Mesendoderm (in vitro differentiated cells): ENCODE measurements at regions not wholly inside any gene's neighbourhood (a gene's known extent, or its start where the extent isn't known, plus 50 kb on each side); places are given as distances from the start of the nearest gene placed in this dataset.
"Not testable (repeated sequence)": the region's sequence is repeated elsewhere in the genome, so short reads cannot be mapped to it uniquely, and the experiment has no call there.

ENCODE experiments used
- DNase-seq: peaks from one replicate; pipeline ENCODE4 v3.0.0; 2013
- H2AK5ac ChIP-seq: 2 replicates; pipeline ENCODE4 v1.6.1; 2013; ENCODE audit warnings: low read length, inconsistent platforms
- H2BK120ac ChIP-seq: 2 replicates; pipeline ENCODE4 v1.6.1; 2013; ENCODE audit warnings: low read depth, mild to moderate bottlenecking, low read length, moderate library complexity, mixed read lengths
- H2BK15ac ChIP-seq: replicated peaks from 2 replicates; pipeline ENCODE4 v1.6.1; 2013; ENCODE audit warnings: low read depth, mild to moderate bottlenecking, moderate library complexity
- H2BK5ac ChIP-seq: 2 replicates; pipeline ENCODE4 v1.6.1; 2013; ENCODE audit warnings: low read length, inconsistent platforms
- H3K18ac ChIP-seq: 2 replicates; pipeline ENCODE4 v1.6.1; 2013; ENCODE audit warnings: mild to moderate bottlenecking, low read length, mixed read lengths
- H3K23ac ChIP-seq: one replicate; pipeline ENCODE4 v1.6.1; 2013; ENCODE audit warnings: low read length
- H3K27ac ChIP-seq: 2 replicates; pipeline ENCODE4 v1.5.1; 2013; ENCODE audit warnings: low read depth, mild to moderate bottlenecking, inconsistent platforms, low read length, moderate library complexity
- H3K27me3 ChIP-seq: 2 replicates; pipeline ENCODE4 v1.6.1; 2013; ENCODE audit warnings: low read length, control low read depth, mild to moderate bottlenecking, inconsistent platforms; ENCODE audit not compliant: insufficient read depth, poor library complexity
- H3K36me3 ChIP-seq: 2 replicates; pipeline ENCODE4 v1.6.1; 2013; ENCODE audit warnings: low read length, inconsistent platforms; ENCODE audit not compliant: control insufficient read depth, insufficient read depth
- H3K4ac ChIP-seq: one replicate; pipeline ENCODE4 v1.6.1; 2013; ENCODE audit warnings: low read depth, mild to moderate bottlenecking, low read length, moderate library complexity
- H3K4me1 ChIP-seq: 2 replicates; pipeline ENCODE4 v1.6.1; 2013; ENCODE audit warnings: low read depth, low read length, inconsistent platforms; ENCODE audit not compliant: control insufficient read depth
- H3K4me2 ChIP-seq: 2 replicates; pipeline ENCODE4 v1.6.1; 2013; ENCODE audit warnings: low read length
- H3K4me3 ChIP-seq: 2 replicates; pipeline ENCODE4 v1.5.1; 2013; ENCODE audit warnings: mild to moderate bottlenecking, low read length
- H3K56ac ChIP-seq: one replicate; pipeline ENCODE4 v1.6.1; 2013; ENCODE audit warnings: low read length
- H3K79me1 ChIP-seq: 2 replicates; pipeline ENCODE4 v1.6.1; 2013; ENCODE audit warnings: low read length, inconsistent platforms
- H3K79me2 ChIP-seq: 2 replicates; pipeline ENCODE4 v1.6.1; 2013; ENCODE audit warnings: mild to moderate bottlenecking, low read length; ENCODE audit not compliant: control insufficient read depth, insufficient read depth
- H3K9ac ChIP-seq: 2 replicates; pipeline ENCODE4 v1.6.1; 2013; ENCODE audit warnings: low read length, inconsistent platforms
- H4K5ac ChIP-seq: one replicate; pipeline ENCODE4 v1.6.1; 2013; ENCODE audit warnings: low read length
- H4K8ac ChIP-seq: one replicate; pipeline ENCODE4 v1.6.1; 2013; ENCODE audit warnings: low read depth, mild to moderate bottlenecking, control low read depth, low read length, moderate library complexity
- WGBS: extraction: QIAGEN DNeasy Blood & Tissue Kit; methylation state at CpG from one replicate; pipeline ENCODE4 v1.1.7; 2013; ENCODE audit warnings: low lambda C conversion rate, missing lambda C conversion rate; ENCODE audit not compliant: insufficient coverage; ENCODE audit errors: extremely low coverage; 5-methylcytosine and 5-hydroxymethylcytosine counted together

DNA sequence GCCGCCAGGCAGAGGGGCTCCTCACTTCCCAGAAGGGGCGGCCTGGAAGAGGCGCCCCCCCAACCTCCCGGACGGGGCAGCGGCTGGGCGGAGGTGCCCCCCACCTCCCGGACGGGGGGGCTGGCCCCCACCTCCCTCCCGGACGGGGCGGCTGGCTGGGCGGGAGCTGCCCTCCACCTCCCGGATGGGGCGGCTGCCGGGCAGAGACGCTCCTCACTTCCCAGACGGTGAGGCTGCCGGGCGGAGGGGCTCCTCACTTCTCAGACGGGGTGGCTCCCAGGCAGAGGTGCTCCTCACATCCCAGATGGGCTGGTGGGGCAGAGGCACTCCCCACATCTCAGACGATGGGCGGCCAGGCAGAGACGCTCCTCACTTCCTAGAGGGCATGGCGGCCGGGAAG is 389.7 kb upstream of the EYS start:
- no peaks in the 10 kb centered on the region for H3K36me3 ChIP-seq
- no CpG with 5 or more reads among the region's 26 CpGs for WGBS
- no peak overlapping the region for H3K9ac ChIP-seq
- H2BK5ac ChIP-seq = no peak overlapping the region
- no peak overlapping the region for H3K4me2 ChIP-seq
- H3K23ac ChIP-seq = no peak overlapping the region
- no peak overlapping the region for H2AK5ac ChIP-seq
- no peak overlapping the region for H3K56ac ChIP-seq
- no peak overlapping the region for H3K18ac ChIP-seq
- no peak overlapping the region for H4K5ac ChIP-seq
- no peak for DNase-seq
- H4K8ac ChIP-seq = no peak overlapping the region
- H3K27ac ChIP-seq = no peak overlapping the region
- no peaks in the 10 kb centered on the region for H3K27me3 ChIP-seq
- no peak overlapping the region for H2BK15ac ChIP-seq
- H2BK120ac ChIP-seq = no peak overlapping the region
- H3K4ac ChIP-seq = no peak overlapping the region
- no peaks in the 10 kb centered on the region for H3K79me1 ChIP-seq
- H3K79me2 ChIP-seq = no peaks in the 10 kb centered on the region
- no peaks in the 10 kb centered on the region for H3K4me1 ChIP-seq
- H3K4me3 ChIP-seq = no peak overlapping the region

DNA sequence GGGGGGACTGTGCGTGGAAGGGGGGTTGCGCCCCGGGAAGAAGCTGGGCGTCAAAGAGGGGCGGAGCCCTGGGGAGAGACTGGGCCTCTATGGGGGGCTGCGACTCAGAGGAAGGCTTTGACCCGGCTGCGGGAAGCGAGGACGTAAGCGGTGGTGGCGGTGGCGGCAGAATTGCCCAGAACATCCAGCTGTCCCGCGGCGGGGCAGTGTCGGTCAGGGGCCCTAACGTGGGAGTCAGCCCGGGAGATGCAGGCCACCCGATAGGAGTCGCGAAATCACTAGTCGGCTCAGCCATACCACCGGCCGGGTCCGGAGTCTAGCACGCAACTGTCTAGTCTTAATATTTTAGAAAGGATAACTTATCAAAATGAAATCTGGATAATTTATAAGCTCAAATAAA is 387.6 kb upstream of the EYS start:
- Histone ChIP-seq H3K79me2 (no peaks in the 10 kb centered on the region), H4K5ac (no peak overlapping the region), H3K36me3 (no peaks in the 10 kb centered on the region), H3K56ac (no peak overlapping the region), H3K27me3 (no peaks in the 10 kb centered on the region), H3K9ac (no peak overlapping the region), H2BK120ac (no peak overlapping the region), H3K4me3 (no peak overlapping the region), H2AK5ac (no peak overlapping the region), H2BK5ac (no peak overlapping the region), H3K27ac (no peak overlapping the region), H3K4me2 (no peak overlapping the region), H3K4me1 (no peaks in the 10 kb centered on the region), H2BK15ac (no peak overlapping the region), H3K23ac (no peak overlapping the region), H3K4ac (no peak overlapping the region), H4K8ac (no peak overlapping the region), H3K79me1 (no peaks in the 10 kb centered on the region), H3K18ac (no peak overlapping the region)
- DNase-seq = no peak
- WGBS = no CpG with 5 or more reads among the region's 27 CpGs

DNA sequence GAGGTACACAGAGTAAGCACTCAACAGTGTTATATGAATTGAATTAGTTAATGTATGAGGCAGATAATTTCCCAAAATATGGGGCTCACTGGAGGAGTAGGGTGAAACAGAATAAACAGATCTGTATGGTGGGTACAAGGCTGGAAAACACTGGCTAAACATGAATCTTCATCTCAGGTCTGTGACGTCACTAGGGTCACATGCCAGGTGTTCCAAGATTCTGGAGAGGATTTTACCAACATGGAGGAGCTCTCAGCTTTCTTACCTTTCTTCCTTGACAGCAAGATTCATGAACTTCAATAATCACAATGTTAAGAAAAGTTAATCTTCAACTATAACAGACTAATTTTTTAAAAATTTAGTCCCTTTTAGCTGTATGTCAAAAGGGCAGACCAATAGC is 385.3 kb upstream of the EYS start:
- H3K27ac ChIP-seq, H3K4ac ChIP-seq, H3K27me3 ChIP-seq, H2BK15ac ChIP-seq, H3K4me2 ChIP-seq, H3K56ac ChIP-seq, H2BK120ac ChIP-seq, DNase-seq, H4K8ac ChIP-seq, H3K23ac ChIP-seq, H3K4me1 ChIP-seq, H3K9ac ChIP-seq, H2BK5ac ChIP-seq, H3K36me3 ChIP-seq, H3K4me3 ChIP-seq, H4K5ac ChIP-seq, H3K18ac ChIP-seq, H3K79me1 ChIP-seq, H3K79me2 ChIP-seq, H2AK5ac ChIP-seq: not testable (repeated sequence)
- no CpG with 5 or more reads among the region's 1 CpG for WGBS

DNA sequence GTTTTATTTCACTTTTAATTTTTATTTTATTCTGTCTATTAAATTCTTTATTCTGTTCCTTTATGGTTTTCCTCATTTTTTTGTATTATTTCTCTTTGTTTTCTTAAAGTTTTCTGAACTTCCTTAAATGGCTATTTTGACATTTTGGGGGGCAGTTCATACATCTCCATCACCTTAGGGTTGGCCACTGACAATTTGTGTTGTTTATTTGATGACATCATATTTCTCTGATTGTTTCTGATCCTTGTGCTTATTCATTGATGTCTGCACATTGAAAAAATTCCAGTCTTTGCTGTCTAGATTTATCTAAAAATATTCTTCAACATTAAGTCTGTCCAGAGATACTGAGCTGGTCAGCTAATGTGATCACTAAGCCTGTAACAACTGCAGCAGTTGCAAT is 379.5 kb upstream of the EYS start:
- Histone ChIP-seq H3K27me3 (no peaks in the 10 kb centered on the region), H3K27ac (no peak overlapping the region), H4K5ac (no peak overlapping the region), H3K4ac (no peak overlapping the region), H3K4me2 (no peak overlapping the region), H3K23ac (no peak overlapping the region), H3K9ac (no peak overlapping the region), H3K79me2 (no peaks in the 10 kb centered on the region), H3K4me1 (no peaks in the 10 kb centered on the region), H3K79me1 (no peaks in the 10 kb centered on the region), H3K56ac (no peak overlapping the region), H3K4me3 (no peak overlapping the region), H2BK120ac (no peak overlapping the region), H4K8ac (no peak overlapping the region), H3K36me3 (no peaks in the 10 kb centered on the region), H3K18ac (no peak overlapping the region), H2AK5ac (no peak overlapping the region), H2BK15ac (no peak overlapping the region), H2BK5ac (no peak overlapping the region)
- no peak for DNase-seq

DNA sequence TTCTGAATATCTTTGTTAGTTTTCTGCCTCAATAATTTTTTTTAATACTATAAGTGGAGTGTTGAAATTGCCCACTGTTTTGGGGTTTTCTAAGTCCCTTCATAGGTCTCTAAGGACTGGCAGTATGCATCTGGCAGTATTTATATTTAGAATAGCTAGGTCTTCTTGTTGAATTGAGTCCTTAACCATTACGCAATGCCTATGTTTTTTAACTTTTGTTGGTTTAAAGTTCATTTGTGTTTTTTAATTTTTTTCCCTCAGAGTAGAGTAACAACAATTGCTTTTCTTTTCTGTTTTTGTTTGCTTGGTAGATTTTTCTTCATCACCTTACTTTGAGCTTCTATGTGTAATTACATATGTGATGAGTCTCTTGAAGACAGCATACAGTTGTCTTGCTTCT is 375.9 kb upstream of the EYS start:
- H2BK15ac ChIP-seq = no peak overlapping the region
- H2BK5ac ChIP-seq = no peak overlapping the region
- H4K5ac ChIP-seq = no peak overlapping the region
- no peak overlapping the region for H3K4me3 ChIP-seq
- no peak for DNase-seq
- no peak overlapping the region for H3K27ac ChIP-seq
- H3K23ac ChIP-seq = no peak overlapping the region
- H3K4ac ChIP-seq = no peak overlapping the region
- H3K79me1 ChIP-seq = no peaks in the 10 kb centered on the region
- no peaks in the 10 kb centered on the region for H3K4me1 ChIP-seq
- H2AK5ac ChIP-seq = no peak overlapping the region
- H3K18ac ChIP-seq = no peak overlapping the region
- no CpG with 5 or more reads among the region's 1 CpG for WGBS
- no peak overlapping the region for H4K8ac ChIP-seq
- no peak overlapping the region for H3K56ac ChIP-seq
- H2BK120ac ChIP-seq = no peak overlapping the region
- H3K4me2 ChIP-seq = no peak overlapping the region
- H3K79me2 ChIP-seq = no peaks in the 10 kb centered on the region
- H3K9ac ChIP-seq = no peak overlapping the region
- H3K27me3 ChIP-seq = no peaks in the 10 kb centered on the region
- H3K36me3 ChIP-seq = no peaks in the 10 kb centered on the region

DNA sequence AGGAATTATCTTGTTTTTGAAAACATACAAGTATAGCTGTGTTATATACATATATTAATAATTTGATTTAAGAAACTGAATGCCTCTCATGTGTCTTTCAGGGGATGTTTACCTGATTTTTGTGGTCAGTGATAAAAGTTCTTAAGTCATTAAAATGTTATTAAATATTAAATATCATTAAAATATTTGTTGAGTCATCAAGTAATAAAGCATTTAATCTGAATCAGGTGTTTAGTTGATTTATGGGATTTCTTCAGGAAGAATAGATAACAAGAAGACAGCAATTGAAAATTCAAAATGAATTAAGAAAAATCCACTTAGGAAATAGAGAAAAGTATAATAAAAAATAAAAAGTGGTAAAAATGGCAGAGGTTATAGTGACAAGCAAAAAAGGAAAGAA is 361.9 kb upstream of the EYS start:
- Histone ChIP-seq H3K36me3 (no peaks in the 10 kb centered on the region), H3K4me2 (no peak overlapping the region), H3K79me1 (no peaks in the 10 kb centered on the region), H3K56ac (no peak overlapping the region), H3K79me2 (no peaks in the 10 kb centered on the region), H3K27me3 (no peaks in the 10 kb centered on the region), H3K4me1 (no peaks in the 10 kb centered on the region), H3K9ac (no peak overlapping the region), H4K8ac (no peak overlapping the region), H2BK120ac (no peak overlapping the region), H3K18ac (no peak overlapping the region), H3K4ac (no peak overlapping the region), H2BK5ac (no peak overlapping the region), H3K27ac (no peak overlapping the region), H4K5ac (no peak overlapping the region), H3K23ac (no peak overlapping the region), H3K4me3 (no peak overlapping the region), H2BK15ac (no peak overlapping the region), H2AK5ac (no peak overlapping the region)
- DNase-seq = no peak
